ENCODE measurements at regions not wholly inside any gene's neighbourhood (a gene's known extent, or its start where the extent isn't known, plus 50 kb on each side); places are given as distances from the start of the nearest gene placed in this dataset.

GRCh38 chr4:170269950-170270349 lies 180.2 kb upstream of the AADAT start:
- TF ChIP-seq POLR2AphosphoS5 (IDR thresholded peaks at IDR 0.05; ENCODE audit: low read depth, low read length) (no peak), TAF1 (IDR thresholded peaks at IDR 0.05; ENCODE audit: low read depth, low read length) (no peak), POLR2A (IDR thresholded peaks at IDR 0.05; ENCODE audit: low read depth, low read length) (no peak), POU2F2 (IDR thresholded peaks at IDR 0.05; ENCODE audit: low read depth, low read length) (no peak), SPI1 (IDR thresholded peaks at IDR 0.05; ENCODE audit: low read depth, low read length) (no peak), PAX5 (IDR thresholded peaks at IDR 0.05; ENCODE audit: insufficient read depth, low read length, severe bottlenecking) (no peak)

Measured in GM12891 (cell line).